ENCODE measurements at regions not wholly inside any gene's neighbourhood (a gene's known extent, or its start where the extent isn't known, plus 50 kb on each side); places are given as distances from the start of the nearest gene placed in this dataset.

DNA sequence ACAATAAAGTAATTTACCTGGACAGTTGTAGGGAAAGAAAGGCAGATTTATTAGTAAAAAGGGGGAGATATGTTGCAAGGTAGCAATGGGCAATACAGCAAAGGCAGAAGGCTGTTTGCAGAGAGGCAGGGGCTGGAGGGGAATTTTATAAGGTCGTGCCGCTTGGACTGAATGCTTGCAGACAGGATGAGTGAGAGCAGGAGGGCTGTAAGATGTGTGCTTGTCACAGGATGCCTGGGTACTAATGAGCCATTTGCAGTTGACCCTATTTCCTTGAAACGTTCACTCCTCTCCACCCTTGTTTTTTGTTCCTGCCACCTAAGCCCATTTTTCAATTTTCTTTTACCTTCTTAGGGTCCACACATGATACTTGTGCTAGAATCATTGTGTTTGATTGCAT lies 214.7 kb downstream of the TRAM1L1 start:
- no peak for DNase-seq

DNA sequence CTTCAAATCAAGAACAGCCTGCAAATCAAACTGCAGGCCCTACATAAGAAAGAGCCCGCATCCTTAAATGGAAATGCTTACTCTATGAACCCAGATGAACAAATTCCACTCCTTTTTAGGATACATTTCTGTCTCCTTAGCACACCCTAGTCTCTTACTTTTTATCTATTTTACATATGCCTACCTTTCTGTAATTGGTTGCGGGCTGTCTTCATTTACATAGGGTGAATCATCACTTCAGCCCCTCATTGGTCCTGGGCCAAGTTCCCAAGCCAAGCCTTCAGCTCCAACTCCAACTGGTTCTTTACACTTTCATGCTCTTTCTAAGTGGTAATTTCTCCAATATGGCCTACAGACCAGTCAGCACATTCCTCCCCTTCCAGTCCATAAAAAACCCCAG lies 219.3 kb downstream of the TRAM1L1 start:
- DNase-seq: no peak

DNA sequence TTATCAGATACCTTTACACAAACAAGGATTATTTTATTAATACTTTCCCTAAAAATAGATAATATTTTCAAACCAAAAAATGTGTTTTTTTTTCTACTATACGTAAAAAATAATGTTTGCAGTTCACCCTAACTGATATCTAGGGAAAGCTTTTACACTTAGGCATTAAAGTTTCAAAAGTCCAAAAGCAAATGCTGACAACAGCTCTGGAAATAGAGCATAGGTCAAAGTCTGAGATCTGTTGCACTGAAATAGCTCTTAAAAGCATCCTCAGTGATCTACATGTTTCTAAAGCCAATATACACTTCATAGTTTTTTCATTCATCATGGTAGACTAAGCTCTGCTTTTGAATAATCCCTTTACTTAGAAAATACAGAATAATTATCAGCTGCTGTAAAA lies 222.8 kb downstream of the TRAM1L1 start:
- no peak for DNase-seq

DNA sequence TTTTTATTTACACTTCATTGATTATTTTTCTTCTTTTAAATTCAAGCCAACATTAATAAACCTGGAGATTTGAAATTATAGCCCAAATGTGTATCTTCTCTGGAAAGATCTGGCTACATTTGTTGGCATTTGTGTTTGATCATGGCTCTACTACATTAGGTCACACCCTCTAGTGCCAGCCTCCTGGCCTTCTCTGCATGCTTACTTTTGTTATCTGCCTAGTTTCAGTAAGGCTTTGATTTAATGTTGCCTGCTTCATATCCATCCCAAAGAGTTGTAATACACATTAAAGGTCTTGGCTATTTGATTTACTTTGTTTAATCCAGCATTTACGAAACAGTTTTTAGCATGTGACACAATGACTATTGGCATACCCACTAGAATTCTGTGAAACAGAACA lies 224.5 kb downstream of the TRAM1L1 start:
- no peak for DNase-seq

DNA sequence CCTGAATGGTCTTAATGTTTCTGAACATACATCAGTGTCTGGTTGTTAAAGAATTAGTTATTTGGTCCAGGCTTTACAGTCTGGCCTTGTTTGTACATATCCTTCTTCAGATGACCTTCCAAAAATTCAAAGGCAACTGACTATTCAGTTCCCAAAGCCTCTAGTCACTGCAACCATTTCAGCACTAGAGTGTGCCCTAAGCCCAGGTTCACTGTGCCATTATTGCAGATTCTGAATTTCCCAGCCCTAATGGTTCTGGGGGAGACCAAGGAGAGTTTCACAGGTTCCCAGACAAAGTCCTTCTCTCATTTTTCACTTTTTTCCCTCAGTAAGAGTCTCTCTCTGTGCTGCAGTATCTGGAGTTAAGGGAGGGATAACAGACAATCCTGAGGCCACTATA lies 235.8 kb downstream of the TRAM1L1 start:
- no peak for DNase-seq

DNA sequence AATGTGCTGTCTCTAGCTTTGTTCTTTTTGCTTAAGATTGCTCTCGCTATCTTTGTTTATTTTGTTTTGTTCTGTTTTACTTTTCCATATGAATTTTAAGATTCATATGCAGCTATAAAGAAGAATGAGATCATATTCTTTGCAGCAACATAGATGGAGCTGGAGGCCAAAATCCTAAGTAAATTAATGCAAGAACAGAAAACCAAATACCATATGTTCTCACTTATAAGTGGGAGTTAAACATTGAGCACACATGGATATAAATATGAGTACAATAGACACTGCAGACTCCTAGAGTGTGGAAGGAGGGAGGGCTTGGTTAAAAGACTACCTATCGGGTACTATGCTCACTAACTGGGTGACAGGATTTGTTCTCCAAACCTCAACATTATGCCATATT lies 237.8 kb downstream of the TRAM1L1 start:
- DNase-seq: no peak

DNA sequence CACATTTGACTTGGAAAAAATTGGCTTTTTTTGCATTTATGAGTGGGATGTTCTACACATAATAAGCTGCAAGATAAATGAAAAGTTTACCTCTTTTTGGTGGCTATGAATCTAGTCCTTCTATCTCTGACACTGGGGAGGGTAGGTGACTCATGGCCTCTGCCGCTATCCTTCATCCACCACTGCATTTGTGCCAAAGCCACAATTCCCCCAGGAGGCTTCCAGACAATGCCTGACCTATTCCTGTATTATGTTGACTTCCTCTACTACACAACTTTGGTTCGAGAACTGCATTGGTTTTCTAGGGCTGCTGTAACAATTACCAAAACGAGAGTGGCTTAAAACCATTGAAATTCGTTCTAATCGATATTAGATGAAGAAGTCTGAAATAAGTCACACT lies 245.6 kb downstream of the TRAM1L1 start:
- no peak for DNase-seq

DNA sequence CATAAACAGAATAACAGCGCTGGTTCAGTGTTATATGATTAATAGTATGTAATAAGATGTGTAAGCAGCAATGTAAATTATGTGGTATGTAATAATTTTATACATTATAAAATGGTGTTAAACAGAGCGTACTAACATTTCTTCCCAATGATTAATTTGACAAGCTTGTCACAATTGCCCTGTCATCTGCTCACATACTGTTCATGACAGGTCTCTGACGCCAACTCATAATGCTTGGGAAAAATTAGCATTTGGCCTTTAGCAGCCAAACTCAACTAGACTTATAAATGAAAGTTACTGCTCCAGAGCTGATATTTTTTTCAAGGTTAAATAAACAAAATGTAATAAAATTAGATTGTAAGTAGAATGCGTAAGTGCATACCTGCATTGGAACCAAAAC lies 246.8 kb downstream of the TRAM1L1 start:
- DNase-seq: no peak

DNA sequence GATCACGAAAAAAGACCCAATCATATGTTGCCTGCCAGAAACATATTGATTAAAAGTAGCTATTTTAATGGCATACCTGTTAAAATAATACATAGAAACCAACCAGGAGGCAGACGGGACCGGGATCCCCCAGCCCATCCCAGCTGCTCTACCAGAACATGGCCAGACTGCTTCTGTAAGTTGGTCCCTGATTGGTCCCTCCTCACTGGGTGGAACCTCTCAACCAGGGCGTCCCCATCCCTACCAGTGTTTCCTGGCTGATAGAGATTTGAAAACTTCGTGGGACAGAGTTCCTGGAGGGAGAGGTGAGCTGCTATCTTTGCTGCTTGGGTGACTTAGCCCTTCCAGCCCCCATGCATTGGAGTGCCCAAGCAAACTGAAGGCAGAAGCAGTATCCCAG lies 256.2 kb downstream of the TRAM1L1 start:
- no peak for DNase-seq

DNA sequence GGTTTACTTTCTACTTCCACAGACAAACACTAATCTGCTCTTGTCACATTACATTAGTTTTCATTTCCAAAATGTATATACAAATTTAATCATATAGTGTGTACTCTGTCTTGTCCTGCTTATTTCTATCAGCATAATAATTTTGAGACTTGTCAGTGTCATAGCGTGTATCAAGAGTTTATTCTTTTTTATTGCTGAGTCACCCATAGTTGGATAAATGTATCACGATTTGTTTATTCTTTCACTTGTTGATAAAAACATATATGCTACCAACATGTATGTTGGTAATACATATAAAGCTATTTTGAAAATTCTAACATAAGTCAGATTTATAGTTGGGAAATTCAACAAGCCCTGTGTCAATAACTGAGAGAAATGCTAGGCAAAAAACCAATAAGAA lies 261.2 kb downstream of the TRAM1L1 start:
- DNase-seq: no peak

DNA sequence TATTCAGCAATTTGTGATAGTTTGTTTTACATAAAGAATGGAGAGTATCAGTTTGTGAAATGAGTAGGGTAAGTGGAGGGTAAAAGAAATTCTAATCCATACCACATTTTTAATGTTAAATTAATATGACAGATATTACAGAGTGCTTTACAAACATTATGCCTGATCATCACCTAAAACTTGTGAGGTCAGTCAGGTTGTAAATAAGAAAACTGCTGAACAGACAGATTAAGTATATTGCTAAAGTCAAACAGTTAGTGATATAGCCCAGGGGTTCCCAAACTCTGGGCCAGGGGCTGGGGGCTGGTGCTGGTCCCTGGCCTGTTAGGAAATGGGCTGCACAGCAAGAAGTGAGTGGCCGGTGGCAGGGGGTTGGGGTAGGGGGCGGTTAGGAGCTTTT lies 273.6 kb downstream of the TRAM1L1 start:
- DNase-seq: no peak

DNA sequence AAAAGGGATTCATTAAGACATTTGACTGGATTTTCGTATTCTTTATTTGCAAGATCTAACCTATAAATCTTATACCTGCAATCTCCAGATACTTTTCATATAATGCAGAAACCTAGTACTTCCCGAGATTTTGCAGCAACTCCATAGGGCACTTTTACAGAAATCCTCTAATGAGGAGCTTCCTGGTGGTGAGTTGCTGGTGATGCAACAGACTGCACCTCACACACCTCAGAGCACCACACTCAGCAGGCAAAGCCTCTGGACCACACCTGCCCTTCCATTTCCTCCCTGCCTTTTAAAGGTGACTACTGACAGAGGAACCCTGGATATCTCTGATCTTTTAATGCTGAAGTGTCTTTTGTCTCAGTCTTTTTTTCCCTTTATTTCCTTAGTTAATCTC lies 289.4 kb downstream of the TRAM1L1 start:
- no peak for DNase-seq

DNA sequence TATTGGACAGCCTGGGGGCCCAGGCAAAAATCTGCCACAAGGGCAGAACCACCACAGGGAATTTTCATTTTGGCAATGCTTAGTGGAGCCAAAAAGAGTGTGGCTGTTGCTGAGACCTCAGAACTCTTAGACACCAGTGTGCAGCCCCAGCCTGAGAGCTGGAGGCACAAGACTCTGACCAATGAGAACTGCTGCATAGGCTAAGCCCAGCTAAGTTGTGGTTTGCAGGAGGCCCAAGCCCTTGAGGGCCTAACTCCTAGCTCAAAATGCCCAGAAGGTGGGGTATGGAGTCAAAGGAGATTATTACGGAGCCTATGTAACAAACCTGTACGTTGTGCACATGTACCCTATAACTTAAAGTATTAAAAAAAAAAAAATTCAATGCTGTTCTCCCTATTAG lies 296.7 kb downstream of the TRAM1L1 start:
- no peak for DNase-seq

DNA sequence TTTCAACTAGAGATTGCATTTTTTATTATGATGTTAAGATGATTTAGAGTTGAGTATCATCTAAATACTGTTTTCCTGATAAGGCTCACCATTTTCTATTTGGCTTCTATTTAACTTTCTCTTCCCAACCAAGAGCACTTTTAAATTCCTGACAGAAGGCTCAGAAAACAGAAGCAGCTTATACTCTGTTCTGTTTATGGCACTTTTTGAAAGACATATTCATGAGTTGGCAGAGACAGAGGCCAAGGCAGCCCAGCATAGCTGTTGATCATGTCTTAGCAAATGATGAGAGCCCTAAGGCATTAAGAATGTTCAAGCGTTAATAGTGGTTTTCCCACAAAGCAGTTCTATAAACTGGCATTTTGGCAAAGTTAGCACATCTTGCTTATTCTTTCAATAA lies 330.3 kb downstream of the TRAM1L1 start:
- DNase-seq: no peak

DNA sequence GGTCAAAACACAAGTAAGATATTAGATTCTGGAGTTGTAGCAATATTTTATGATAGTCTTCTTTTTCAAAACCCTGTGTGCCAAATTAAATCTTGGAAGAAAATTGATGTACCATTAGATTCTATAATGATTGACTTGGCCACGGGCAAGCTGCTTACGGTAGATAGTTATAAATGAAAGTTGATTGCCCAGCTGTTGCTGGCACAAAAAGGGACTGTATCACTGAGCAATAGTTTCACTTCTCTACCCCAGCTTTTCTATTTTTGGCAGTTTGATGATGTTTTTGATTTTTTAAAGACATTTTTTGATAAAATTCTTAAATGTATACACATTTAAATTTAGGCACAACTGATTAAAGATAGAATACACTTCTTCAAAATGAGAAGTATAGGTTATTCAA lies 333.3 kb downstream of the TRAM1L1 start:
- no peak for DNase-seq

DNA sequence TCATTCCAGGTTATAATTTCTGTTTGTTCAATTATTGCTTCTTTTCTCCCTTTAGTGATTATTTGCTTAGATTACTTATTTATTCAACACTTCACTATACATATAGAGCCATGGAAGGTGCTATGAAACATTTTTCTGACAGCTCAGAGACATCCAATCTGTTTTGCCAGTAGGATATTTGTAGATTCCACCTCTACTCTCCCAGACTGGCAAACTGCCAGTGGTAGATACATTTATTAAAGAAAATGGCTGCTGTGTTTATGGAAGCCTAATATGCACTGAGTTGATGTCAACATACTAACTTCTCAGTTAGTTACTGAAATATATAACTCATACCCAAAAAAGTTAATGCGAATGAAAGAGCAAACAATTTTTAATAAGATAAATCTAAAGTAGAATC lies 348.6 kb downstream of the TRAM1L1 start:
- DNase-seq: no peak

DNA sequence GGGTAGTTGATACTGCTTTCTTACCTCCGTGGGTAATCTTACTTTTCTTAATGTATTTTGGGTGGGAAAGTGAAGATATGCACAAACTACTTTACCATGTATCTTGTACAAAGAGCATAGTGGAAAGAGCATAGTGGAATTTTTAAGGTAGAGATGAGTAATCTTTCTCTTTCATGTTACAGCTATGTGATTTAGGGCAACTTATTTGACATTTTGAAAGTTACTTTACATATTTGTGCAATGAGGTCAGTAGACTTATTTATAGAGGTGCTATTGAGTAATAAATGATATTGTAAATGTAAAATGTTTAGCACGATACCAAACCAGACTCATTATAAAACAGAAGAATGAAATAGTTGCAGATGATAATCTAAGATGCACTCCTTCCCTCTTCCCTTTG lies 351.2 kb downstream of the TRAM1L1 start:
- no peak for DNase-seq

DNA sequence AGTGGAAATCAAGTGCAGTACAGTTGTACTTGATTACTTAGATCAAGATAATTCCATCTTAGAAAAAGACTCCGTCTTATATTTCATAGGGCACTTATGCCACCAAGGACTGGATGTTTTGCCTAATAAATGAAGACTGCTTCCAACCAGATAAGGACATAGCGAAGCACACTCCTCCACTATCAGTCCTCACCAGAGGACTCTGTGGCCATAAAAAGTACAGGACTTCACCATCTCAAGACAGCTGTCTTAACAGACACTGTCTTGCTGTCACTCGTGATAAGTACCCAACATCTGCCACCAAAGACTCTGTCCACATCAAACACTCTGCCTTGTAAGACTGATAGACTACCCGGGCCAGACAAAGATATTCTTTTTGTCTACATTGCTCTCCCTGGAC lies 352.0 kb downstream of the TRAM1L1 start:
- no peak for DNase-seq

DNA sequence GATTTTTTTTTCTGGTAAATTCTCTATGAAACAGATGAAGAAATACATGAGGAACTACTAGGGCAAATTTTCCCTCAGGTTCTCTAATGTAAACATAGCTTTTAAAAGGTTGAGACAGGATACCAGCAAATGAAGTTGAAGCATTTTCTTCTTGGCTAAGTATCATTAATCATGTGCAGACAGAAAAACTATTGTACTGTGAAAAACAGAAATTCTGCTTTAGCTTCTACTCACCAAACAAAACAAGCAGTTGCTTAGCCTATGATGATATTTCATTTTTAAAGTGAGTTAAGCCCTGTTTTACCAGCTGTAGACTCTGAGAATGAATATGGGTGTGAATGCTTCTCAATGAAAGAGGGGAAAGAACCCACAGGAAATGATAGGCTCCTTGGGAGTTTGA lies 358.9 kb downstream of the TRAM1L1 start:
- DNase-seq: no peak

DNA sequence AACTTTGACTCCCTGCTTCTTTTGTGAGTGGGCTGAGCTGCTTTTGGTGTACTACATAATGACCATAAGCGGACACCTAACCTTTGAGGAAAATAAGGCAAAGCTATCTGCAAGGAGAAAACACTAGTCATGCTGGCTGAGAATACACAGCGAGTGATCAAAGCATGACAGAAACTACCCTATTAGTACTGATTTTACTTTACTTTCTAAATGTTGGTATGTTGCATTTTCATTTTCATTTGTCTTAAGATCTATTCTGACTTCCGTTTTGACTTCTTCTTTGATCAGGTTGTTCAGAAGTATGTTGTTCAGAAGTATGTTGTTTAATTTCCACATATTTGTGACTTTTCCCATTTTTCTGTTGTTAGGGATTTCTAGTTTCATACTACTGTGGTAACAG lies 361.1 kb downstream of the TRAM1L1 start:
- DNase-seq: no peak

DNA sequence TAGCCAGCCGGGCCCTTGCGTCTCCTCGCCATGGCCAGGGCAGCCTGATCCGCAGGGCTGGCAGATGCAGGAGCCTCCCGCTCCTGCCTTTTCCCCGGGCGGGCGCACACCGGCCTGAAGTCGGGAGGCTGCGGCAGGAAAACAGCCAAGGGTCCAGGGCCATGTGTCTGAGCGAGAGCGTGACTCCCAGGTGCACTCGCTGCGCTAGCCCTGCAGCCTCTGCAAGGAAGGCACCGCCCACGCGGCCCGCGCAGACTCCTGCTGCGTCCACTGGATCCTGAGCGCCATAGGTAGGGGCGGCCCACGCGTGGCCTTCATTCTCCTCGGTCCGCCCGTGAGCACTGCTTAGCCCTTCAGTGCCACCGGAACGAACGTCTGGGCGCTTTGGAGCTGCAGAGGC lies 379.9 kb downstream of the TRAM1L1 start:
- no peak for DNase-seq

DNA sequence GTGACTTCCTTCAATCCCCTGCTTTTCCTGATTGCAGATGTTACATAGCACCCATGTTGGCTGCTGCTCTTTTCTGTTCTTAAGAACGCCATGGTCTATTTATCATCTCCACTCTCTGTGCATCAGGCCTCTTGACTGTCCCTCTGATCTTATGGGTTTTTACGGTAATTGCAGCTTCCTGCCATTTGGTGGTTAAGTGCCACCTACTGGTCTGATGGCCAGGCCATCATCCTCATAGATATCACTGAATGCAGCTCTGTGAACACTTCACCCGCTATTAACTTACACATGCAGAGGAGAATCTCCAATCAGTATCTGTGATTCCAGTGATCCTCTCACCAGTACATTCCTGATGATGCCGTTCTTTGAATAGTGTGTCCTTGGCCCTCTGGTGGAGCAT lies 382.4 kb downstream of the TRAM1L1 start:
- DNase-seq: no peak

DNA sequence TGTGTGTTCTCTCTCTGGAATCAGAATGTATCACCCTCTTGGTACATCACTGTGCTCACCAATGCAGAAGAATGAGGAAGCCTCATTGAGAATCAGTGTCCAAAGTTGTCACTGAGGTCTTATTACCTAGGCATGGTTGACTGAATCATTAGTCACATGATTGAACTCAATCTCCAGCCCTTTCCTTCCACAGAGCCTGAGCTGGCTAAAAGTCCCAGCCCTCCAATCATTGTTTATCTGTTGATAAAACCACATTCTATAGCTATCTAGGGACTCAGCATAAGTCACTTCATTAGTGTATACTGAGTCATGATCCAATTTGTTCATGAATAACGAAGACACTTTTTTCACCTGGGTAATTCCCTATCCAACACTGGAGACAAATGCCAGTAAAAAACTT lies 396.8 kb downstream of the TRAM1L1 start:
- DNase-seq: no peak

DNA sequence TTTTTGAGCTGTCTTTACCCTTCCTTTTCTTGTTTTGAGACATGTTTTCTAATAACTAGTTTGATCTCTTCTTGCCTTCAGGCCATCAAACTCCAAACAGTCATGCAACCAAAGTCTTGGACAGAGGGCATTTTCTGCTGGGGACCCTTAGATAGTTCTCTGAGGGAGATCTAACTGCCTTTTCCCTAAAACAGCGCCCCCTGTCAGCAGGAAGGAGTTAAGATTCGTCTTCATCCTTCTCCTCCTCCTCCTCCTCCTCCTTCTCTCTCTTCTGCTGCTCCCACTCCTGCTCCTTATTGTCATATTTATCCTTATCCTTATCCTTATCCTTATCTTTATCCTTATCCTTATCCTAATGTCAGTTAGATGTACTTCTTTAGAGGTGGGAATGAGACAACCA lies 417.2 kb downstream of the TRAM1L1 start:
- no peak for DNase-seq

DNA sequence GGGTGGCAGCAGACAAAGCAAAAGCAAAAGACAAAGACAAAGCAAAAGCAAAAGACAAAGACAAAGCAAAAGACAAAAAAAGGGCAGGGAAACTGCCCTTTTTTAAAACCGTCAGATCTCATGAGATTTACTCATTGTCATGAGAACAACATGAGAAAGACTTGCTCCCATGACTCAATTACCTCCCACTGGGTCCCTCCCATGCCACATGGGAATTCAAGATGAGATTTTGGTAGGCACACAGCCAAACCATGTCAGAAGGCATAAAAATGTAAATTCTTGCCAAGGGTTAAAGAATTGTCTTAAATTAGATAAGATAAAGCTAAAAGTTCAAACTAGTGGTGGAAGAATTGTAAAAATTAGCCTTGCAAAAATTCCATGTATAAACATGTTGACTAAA lies 419.7 kb downstream of the TRAM1L1 start:
- no peak for DNase-seq

DNA sequence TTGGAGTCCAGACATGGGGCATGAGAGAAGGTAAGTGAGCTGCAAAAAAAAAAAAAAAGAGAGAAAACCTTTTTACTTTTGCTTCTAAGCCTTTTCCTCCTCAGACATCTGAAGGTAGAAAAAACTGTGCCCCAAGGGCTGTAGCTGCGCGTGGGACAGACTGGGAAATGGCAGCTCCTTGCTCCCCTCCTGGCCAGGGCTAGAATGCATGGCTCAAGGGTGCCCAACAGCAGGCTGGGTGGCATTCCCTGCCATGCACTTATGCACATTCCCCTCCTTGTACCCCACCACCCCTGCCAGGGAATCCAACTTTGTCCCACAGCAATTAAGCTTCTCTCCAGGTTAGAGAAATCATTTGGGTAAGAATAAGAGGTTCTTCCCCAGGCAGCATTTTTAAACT lies 421.2 kb downstream of the TRAM1L1 start:
- DNase-seq: no peak

All from stimulated activated CD8-positive, alpha-beta memory T cell treated with anti-CD3 and anti-CD28 coated beads, Interleukin-4, amount 100 ng/mL, for 48 hours (primary cell).